ENCODE measurements at regions not wholly inside any gene's neighbourhood (a gene's known extent, or its start where the extent isn't known, plus 50 kb on each side); places are given as distances from the start of the nearest gene placed in this dataset.

- no peak for DNase-seq
Observed at GRCh38 chr5:92460505-92460904, 1077.4 kb upstream of the ARRDC3 start.

GRCh38 chr5:92459654-92460053 lies 1076.5 kb upstream of the ARRDC3 start:
- no peak for DNase-seq

DNA sequence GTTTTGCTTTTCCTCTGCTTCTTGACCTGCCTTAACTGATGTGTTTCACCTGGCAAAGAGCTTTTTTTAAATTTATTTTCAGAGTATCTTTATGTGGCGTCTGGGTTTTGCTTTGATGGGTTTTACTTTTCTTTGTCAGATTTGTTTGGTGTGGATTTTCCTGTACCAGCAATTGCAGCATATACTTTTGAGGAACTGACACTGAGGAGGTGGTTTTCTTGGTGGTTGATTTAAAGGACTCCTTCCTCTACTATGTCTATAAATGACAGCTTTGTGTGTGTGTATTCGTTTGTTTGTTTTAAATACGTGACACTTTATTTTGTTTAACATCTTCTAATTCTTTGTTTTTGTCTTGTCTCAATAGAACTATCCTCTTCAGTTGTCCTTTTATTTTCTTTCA lies 1071.9 kb upstream of the ARRDC3 start:
- no peak for DNase-seq

DNA sequence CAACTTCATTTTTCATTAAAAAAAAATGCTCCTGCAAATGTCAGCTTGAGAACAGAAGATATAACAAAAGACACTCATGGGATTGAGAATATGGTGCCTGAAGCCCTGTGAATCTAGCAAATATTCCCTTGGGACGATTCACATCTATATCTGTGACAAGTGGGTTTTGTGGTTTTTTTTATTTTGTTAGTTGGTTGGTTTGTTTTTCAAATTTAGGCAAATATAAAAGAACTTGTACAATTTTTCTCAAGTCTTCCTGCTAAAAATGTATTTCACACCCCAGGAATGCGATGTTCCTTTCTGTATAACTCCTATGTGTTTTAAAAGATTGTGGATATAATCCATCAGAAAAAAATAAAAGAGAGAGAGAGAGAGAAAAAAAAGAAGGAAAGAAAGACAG lies 1061.8 kb upstream of the ARRDC3 start:
- DNase-seq, result no peak

DNA sequence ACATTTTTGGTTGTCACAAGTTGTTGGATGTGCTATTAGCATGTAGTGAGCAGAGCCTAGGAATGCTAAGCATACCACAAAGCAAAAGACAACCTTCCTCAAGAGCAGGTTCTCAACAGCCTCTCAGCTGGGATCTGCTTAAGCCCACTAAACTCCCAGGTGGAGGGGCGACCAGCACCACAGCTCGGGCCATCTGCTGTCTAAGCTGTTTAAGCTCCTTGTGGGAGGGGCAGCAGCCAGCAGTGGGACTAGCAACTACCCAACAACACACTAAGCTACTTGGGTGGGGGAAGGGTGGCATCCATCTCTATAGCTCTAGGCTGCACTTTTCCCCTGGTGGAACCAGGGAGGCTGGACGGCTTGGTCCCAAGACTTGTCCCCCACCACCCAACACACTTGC lies 1052.7 kb upstream of the ARRDC3 start:
- DNase-seq, result no peak

GRCh38 chr5:92429646-92430045 lies 1046.5 kb upstream of the ARRDC3 start:
- DNase-seq, result no peak

DNA sequence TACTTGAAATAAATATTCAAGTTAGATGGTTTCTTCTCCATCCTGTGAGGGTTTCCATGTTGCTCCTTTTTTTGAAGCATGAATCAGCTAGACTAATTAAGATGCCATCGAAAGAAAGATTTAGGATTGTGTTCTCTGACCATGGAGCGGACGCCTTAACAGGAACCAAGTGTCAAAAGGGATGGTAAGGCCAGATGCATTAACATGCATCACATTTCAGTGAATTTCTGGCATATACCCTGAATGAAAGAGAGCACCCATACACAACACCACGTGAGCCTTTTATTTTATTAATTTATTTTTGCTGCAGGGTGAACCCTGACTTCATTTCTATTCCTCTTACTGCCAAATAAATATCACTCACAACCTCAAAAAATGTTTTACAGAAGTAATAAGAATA lies 1045.3 kb upstream of the ARRDC3 start:
- no peak for DNase-seq

GRCh38 chr5:92424785-92425426 lies 1041.8 kb upstream of the ARRDC3 start:
- DNase-seq, result no peak

GRCh38 chr5:92421942-92422341 lies 1038.8 kb upstream of the ARRDC3 start:
- peak in 1 of 2 experiments; percentile 32 for DNase-seq

DNA sequence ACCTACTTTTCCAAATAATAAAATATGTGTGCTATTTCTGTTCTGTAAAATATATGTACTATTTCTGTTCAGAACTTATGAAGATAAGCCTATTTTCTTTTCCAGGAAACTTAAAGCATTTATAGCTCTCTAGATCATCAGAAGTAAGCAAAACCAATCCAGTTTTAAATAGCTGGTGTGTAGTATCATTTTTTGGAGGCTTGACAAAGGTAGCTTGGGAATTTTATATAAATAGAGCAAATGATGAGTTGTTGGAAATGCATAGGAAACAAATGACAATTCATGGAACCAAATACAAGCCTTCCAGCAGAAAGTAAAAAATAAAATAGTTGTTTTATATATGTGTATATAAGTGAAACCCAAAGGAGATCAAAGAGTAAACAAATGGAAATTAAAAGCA lies 1038.1 kb upstream of the ARRDC3 start:
- DNase-seq, result no peak

DNA sequence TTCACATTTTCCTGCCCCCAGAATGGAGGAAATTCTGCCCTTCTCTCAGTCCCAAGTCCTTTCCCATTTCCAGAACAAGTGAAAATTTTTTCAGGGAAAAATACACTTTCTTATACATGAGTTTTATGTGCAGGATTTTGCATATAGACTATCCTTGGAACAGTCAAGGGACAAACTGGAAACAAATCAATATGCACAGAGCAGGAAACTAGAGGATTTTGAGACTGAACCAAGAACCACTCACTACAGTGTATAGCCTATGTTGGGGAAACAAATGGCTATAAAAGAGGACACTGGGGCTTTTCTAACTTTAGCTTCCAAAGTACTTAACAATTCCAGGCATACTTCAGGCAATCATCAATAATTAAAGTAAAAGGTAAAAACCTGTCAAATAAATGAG lies 1036.1 kb upstream of the ARRDC3 start:
- DNase-seq, result no peak

DNA sequence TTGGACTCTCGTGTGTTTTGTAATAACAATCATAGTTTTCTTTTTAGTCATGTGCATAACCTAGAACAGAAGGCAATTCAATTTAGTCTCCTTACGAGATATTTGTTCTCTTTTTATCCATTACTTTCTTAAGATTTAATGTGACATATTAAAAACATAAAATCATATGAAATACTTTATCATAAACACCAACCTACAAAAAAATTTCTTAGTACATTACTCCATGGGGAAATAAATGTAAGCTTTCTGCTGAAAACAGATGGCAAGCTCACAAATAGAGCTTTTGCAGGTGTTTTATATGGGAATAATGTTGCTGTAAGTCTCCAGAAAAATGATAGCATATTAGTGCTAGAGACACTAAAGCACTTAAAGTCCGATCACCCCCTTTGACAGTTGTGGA lies 1035.2 kb upstream of the ARRDC3 start:
- no peak for DNase-seq

DNA sequence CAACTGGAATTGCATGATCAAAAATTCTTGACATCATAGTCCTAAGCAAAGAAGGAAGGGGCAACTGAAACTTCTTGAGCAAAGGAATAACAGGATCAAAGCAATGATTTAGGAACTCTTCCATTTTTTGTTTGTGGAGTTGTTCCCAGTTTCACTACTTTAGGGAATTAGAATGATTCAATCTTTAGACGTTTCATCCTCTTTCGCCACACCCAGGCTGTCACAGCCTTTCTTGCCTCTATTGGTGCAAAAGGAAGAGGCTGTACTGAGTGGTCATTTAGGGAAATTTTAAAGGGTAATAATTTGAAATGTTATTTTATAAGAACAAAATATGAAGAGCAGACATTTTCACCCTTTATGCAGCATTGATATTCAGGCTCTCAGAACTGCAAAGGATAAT lies 1026.0 kb upstream of the ARRDC3 start:
- DNase-seq, result no peak

DNA sequence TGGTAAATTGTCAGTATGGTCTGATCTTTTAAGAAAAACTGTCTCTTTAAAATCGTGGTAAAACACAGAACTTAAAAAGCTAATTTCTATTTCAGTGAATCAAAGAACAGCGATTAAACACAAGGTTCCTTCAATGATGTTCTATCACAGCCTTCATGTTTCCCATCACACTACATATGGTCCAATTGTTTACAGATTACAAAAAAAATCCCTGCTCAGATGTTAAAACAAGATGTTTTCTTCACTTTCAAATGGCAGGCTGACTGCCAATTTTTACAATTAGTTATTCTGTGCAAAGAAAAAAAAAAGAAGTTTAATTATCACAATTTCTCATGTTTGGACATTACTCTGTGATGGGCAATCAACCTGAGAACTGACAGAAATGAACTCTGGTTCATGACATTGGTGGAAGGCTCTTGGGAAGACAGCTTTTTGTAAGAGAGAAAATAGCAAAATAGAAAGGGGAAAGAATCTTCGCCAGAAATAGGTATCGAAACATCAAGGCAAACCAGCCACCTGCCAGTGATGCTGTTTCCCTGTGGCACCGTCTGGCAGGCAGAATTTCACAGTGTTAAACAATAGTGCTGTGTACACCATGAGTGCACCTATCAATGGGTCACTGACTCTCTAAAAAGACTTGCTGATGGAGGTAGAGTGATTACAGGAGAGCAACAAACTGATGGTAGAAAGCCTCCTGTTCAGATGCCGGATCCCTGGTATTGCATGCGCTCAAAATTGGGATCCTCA lies 1020.0 kb upstream of the ARRDC3 start:
- no peak for DNase-seq

DNA sequence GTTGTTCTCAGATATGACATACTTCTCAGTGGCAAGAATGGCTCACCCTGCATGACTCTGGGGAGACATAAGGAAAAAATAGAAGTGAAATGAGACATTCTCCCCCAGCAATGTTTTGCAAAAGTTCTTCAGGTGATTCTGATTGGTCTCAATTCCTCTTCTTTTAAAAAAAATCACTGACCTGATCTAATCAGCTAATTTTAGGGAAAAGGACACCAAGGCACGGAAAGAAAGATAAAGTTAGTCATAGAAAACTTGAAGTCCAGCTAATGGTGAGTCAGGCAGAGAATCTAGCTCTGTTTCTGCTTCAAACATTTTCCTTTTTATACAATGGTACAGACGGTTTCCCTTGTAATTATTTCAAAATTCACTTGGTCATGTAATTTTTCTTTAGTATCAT lies 1018.9 kb upstream of the ARRDC3 start:
- DNase-seq, result no peak

- DNase-seq, result no peak
Observed at GRCh38 chr5:92401492-92401891, 1018.4 kb upstream of the ARRDC3 start.

DNA sequence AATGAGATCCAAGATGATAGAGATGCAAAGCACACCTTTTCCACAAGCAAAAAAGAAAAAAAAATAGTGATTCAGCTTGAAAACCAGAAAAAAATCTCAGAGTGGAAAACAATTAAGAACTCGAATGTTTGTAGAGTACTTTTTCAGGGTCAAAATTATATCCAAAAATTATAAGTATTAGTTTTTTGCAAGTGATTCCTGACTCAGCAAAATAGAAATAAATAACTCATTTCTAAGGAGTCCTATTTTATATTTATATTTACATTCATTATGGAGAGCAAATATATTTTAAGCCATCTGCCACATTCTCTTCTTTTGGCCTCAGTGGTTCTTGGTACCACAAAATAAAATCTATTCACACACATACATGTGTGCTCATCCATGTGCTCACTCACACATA lies 1011.8 kb upstream of the ARRDC3 start:
- no peak for DNase-seq

- DNase-seq, result no peak
Observed at GRCh38 chr5:92390657-92391056, 1007.5 kb upstream of the ARRDC3 start.

GRCh38 chr5:92380069-92380770 lies 997.1 kb upstream of the ARRDC3 start:
- DNase-seq, result no peak

DNA sequence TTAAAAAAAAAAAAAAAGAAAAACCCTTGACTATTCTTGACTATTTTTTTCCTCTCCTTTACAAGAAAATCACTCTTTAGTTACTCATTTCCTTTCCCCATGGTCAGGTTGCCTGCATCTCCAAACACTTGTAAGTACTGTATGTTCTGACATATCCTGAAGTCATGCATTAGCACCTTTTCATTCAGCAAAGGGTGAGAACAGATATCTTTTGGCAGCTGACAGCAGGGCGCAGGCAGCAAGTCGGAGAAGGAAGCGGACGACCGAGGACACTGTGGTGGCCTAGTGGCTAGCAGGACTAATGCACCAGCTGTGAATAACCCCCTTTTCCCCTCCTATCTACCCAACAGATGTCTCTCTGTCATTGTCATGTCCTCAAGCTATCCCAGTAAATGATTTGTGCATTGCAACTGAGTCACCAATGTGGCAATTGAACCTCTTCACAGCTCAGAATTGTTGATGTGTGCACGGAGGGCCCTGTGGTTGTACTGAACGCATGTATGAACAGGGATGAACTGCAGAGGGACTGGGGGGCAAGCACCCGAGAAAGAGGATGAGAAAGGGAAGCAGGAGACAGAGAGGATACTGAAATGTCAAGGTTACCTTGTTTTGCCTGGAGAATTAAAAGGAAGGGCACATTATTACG lies 996.0 kb upstream of the ARRDC3 start:
- DNase-seq, result no peak

DNA sequence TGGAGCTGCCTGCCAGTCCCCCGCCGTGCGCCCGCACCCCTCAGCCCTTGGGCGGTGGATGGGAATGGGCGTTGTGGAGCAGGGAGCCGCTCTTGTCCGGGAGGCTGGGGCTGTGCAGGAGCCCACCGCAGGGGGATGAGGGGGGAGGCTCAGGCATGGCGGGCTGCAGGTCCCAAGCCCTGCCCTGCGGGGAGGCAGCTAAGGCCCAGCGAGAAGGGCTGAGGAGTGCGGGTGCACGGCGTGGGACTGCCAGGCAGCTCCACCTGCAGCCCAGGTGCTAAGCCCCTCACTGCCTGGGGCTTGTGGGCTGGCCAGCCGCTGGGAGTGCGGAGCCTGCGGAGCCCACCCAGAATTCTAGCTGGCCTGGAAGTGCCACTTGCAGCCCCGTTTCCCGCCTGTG lies 991.7 kb upstream of the ARRDC3 start:
- DNase-seq, result no peak

DNA sequence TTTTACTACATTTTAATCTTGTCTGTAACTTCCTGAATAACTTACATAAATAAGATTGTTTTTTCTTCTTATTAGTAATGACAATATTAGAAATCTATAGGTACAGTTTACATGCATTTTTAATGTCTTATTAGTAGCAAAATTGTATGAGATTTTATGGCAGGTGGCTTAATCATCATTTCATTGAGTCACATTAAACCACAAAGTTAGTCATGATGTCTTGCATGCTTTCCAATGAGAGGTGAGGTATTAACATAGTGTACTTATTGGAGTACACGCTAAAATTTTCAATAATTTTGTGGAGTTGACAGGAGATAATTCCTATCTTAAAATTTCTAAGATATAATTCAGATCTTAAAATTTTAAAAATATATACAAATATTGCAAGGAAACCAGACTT lies 989.6 kb upstream of the ARRDC3 start:
- no peak for DNase-seq

GRCh38 chr5:92371889-92372235 lies 988.7 kb upstream of the ARRDC3 start:
- no peak for DNase-seq
